GM18519 (cell line): ENCODE measurements at regions not wholly inside any gene's neighbourhood (a gene's known extent, or its start where the extent isn't known, plus 50 kb on each side); places are given as distances from the start of the nearest gene placed in this dataset.

Experiments used
- ATAC-seq: cut with Tn5 transposase; IDR thresholded peaks from one replicate; pipeline ENCODE4 v1.9.1; 2021; ENCODE audit warnings: mild to moderate bottlenecking, moderate library complexity; ENCODE audit not compliant: unreplicated experiment, low FRiP score

GRCh38 chr1:117795792-117796191 is 133.6 kb downstream of the GDAP2 start:
- no peak for ATAC-seq

DNA sequence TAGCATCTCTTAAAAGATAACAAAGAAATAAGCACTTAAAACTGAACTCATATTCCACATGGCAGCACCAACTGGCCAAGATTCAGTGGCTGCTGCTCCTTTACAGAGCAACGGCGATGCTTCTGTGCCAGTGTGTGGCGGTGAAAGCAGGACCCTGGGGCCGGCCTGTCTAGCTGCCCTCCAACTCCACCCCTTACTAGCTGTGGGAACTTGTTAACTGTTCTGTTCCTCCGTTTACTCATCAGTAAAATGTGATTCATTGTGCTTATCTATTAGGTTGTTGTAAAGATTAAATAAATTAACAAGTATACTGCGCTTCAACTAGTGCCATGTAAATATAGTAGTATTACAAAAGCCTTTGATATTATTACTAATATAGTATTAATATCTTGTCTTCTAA is 133.2 kb downstream of the GDAP2 start:
- no peak for ATAC-seq

DNA sequence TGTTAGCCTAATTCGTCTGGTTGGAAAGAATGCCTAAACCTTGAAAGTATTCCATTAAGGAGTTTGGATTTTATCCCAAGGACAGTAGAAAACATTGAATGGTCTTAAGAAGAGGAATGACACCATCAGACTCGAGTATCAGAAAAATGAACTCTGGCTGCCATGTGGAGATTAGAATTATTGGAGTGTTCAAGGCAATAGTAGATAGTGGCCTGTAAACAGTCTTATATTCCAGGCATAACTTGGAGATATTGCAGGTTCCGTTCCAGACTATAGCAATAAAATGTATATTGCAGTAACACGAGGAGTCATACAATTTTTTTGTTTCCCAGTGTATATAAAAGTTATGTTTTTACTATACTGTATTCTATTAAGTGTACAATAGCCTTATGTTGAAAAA is 130.9 kb downstream of the GDAP2 start:
- ATAC-seq = no peak

- ATAC-seq = no peak
Measured at GRCh38 chr1:117802531-117803257, 126.7 kb downstream of the GDAP2 start.

- no peak for ATAC-seq
Measured at GRCh38 chr1:117803318-117803717, 126.1 kb downstream of the GDAP2 start.

GRCh38 chr1:117809764-117810163 is 119.7 kb downstream of the GDAP2 start:
- ATAC-seq = no peak

- ATAC-seq = no peak
Measured at GRCh38 chr1:117810553-117810952, 118.9 kb downstream of the GDAP2 start.

DNA sequence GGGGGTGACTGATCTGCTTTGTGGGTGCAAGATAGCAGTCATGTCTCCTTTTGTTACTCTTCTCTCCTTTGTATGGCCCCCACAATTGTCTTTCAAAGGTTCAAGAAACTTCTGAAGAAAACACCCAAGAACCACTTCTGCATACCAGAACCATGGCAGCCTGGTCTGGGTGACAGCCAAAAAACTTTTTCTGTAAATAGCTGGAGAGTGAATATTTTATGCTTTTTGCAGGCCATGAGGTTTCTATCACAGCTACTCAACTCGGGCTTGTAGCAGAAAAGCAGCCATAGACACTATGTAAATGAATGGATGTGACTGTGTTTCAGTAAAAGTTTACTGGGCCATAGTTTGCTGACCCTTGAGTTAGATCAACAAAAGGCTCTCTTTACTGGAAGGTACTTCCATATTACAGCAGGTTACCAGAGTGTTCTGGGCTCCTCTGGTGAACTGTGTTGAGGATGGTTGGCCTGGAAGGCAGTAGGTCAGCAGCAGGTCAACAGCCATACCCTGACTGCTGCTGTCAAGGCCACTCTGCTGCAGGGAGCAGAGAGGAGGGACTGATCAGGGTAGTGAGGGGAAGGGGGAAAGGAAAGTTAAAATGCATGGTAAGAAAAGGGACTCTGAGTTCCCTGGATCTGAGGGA is 116.4 kb downstream of the GDAP2 start:
- ATAC-seq = no peak
